ENCODE measurements at regions not wholly inside any gene's neighbourhood (a gene's known extent, or its start where the extent isn't known, plus 50 kb on each side); places are given as distances from the start of the nearest gene placed in this dataset.

- no peak for TF ChIP-seq THRA (IDR thresholded peaks at IDR 0.05)
- no peak for TF ChIP-seq SNAPC5 (CRISPR knock-in tag; IDR thresholded peaks at IDR 0.05)
- TF ChIP-seq MAFF (IDR thresholded peaks at IDR 0.05; ENCODE audit: low read length): no peak
- no peak for TF ChIP-seq ZNF695 (CRISPR knock-in tag; IDR thresholded peaks at IDR 0.05)
These were observed 183.4 kb upstream of the ERBB4 start (continued) for GRCh38 chr2:212722046-212722445.

- no peaks in the 10 kb centered on the region for H4K20me1 ChIP-seq (replicated peaks; ENCODE audit: control insufficient read depth, insufficient read depth, low read length)
- no peak overlapping the region for H3K27ac ChIP-seq (ENCODE audit: extremely low read depth, low read depth, low read length)
- no peak overlapping the region for H2AFZ ChIP-seq (ENCODE audit: low read depth, low read length)
- ATAC-seq (no peak), FAIRE-seq (no peak), DNase-seq (ENCODE audit: extremely low read depth in 1 of 4, low spot score in 3 of 4) (no peak)
- no peaks in the 10 kb centered on the region for H3K36me3 ChIP-seq (ENCODE audit: control insufficient read depth, insufficient read depth, low read length)
- H3K4me1 ChIP-seq (replicated peaks in 1 of 2; ENCODE audit: control insufficient read depth in 2 of 2, insufficient read depth in 2 of 2, low read length in 2 of 2): no peaks in the 10 kb centered on the region
- no peaks in the 10 kb centered on the region for H3K9me1 ChIP-seq (ENCODE audit: control insufficient read depth, insufficient read depth, low read length)
- H3K79me2 ChIP-seq (ENCODE audit: control insufficient read depth, insufficient read depth, low read length): no peaks in the 10 kb centered on the region
- ChIA-PET POLR2A (no interaction called here), CTCF (ENCODE audit: low intra/inter-chr PET ratio) (no interaction called here)
- H3K9me3 ChIP-seq (replicated peaks; ENCODE audit: control insufficient read depth, insufficient read depth, low read depth, low read length): no peaks in the 10 kb centered on the region
- no peaks in the 10 kb centered on the region for H3K27me3 ChIP-seq (ENCODE audit: control insufficient read depth in 2 of 2, insufficient read depth in 2 of 2, low read length in 2 of 2)
- TF ChIP-seq HEY1 (CRISPR knock-in tag; IDR thresholded peaks at IDR 0.05; ENCODE audit: borderline replicate concordance) (no peak), NFIX (CRISPR knock-in tag; IDR thresholded peaks at IDR 0.05; ENCODE audit: low read depth) (no peak), CLOCK (CRISPR knock-in tag; IDR thresholded peaks at IDR 0.05; ENCODE audit: borderline replicate concordance) (no peak), CBX8 (IDR thresholded peaks at IDR 0.05; ENCODE audit: borderline replicate concordance, extremely low read depth, low read depth, low read length, poor library complexity, severe bottlenecking) (no peak), MBD2 (IDR thresholded peaks at IDR 0.05; ENCODE audit: borderline replicate concordance, low read depth) (no peak), PCBP1 (IDR thresholded peaks at IDR 0.05; ENCODE audit: low read depth, low read length, poor library complexity, severe bottlenecking) (no peak), MLLT1 (IDR thresholded peaks at IDR 0.05) (no peak), ZBTB9 (CRISPR knock-in tag; IDR thresholded peaks at IDR 0.05) (no peak)
- no TSS peak for BruUV-seq (replicated peaks)
- H3K4me2 ChIP-seq (ENCODE audit: insufficient read depth, low read length): no peak overlapping the region
- WGBS (ENCODE audit: insufficient coverage, low coverage, missing lambda C conversion rate): 2% methylated on average over 9 of the region's 38 CpGs
- no peak overlapping the region for H3K4me3 ChIP-seq
- no peak overlapping the region for H3K9ac ChIP-seq (ENCODE audit: insufficient read depth in 1 of 2, low read depth in 2 of 2, low read length in 2 of 2)
- intact Hi-C loops (cut with micrococcal nuclease): no loop called here
- in situ Hi-C loops (cut with MboI): no loop called here
These were observed 182.4 kb upstream of the ERBB4 start for GRCh38 chr2:212721026-212721451.

Measured in K562 (cell line).